ENCODE measurements at regions not wholly inside any gene's neighbourhood (a gene's known extent, or its start where the extent isn't known, plus 50 kb on each side); places are given as distances from the start of the nearest gene placed in this dataset.

DNA sequence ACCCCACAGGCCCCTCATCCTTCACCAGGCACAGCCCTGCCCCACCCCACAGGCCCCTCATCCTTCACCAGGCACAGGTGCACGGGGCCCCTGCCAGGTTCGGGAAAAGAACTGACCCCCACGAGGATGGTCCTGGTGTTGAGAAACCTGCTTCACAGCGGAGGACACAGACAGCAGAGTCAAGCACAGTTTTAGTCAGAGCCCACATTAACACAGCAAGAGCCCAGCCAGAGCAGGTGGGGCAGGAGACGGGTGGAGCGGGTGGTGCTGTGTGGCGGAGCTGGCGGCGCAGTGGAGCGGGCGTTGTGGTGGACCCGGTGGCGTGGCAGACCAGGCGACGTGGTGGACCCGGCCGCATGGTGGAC is 1085.5 kb downstream of the BRD1 start:
- Histone ChIP-seq H3F3A (ENCODE audit: insufficient read depth) (no peaks in the 10 kb centered on the region), H3K27me3 (ENCODE audit: low read length) (no peaks in the 10 kb centered on the region), H3K9me3 (ENCODE audit: insufficient read depth, low read length) (no peaks in the 10 kb centered on the region), H3K9me2 (replicated peaks; ENCODE audit: insufficient read depth, low read length) (no peaks in the 10 kb centered on the region), H3K4me3 (ENCODE audit: insufficient read depth, low read length, poor library complexity, severe bottlenecking) (no peak overlapping the region), H3K9ac (ENCODE audit: low read length) (no peak overlapping the region), H4K20me1 (ENCODE audit: low read depth, low read length) (no peaks in the 10 kb centered on the region), H3K27ac (ENCODE audit: low read depth, low read length) (no peak overlapping the region), H3K36me3 (ENCODE audit: low read length) (no peaks in the 10 kb centered on the region), H3K4me2 (ENCODE audit: low read depth, low read length, poor library complexity, severe bottlenecking) (no peak overlapping the region), H2AFZ (ENCODE audit: low read depth, low read length, severe bottlenecking) (no peak overlapping the region), H3K79me2 (ENCODE audit: insufficient read depth, low read length) (no peaks in the 10 kb centered on the region)
- TF ChIP-seq EZH2phosphoT487 (conservative IDR thresholded peaks at IDR 0.05; ENCODE audit: low read length): no peak
- TF ChIP-seq, protein P1, sequence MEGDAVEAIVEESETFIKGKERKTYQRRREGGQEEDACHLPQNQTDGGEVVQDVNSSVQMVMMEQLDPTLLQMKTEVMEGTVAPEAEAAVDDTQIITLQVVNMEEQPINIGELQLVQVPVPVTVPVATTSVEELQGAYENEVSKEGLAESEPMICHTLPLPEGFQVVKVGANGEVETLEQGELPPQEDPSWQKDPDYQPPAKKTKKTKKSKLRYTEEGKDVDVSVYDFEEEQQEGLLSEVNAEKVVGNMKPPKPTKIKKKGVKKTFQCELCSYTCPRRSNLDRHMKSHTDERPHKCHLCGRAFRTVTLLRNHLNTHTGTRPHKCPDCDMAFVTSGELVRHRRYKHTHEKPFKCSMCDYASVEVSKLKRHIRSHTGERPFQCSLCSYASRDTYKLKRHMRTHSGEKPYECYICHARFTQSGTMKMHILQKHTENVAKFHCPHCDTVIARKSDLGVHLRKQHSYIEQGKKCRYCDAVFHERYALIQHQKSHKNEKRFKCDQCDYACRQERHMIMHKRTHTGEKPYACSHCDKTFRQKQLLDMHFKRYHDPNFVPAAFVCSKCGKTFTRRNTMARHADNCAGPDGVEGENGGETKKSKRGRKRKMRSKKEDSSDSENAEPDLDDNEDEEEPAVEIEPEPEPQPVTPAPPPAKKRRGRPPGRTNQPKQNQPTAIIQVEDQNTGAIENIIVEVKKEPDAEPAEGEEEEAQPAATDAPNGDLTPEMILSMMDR (IDR thresholded peaks at IDR 0.05; ENCODE audit: insufficient read depth, low read length, poor library complexity, severe bottlenecking): no peak

DNA sequence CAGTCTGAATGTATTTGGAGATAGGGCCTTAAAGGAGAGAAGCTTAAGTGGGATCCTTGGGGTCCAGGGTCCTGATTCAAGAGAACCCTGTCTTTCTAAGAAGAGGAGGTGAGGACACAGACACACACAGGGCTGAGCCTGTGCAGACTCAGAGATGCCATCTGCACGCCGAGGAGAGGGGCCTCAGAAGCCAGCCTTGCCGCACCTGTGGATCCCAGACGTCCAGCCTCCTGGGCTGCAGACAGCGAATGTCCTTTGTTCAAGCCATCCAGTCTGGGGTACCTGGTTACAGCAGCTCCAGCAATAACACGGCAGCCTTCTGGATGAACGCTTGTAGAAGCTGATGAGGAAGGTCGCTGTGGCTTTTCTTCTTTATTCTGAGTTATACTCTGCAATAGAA is 1086.1 kb downstream of the BRD1 start:
- H3K36me3 ChIP-seq (ENCODE audit: low read length): no peaks in the 10 kb centered on the region
- H3K27ac ChIP-seq (ENCODE audit: low read depth, low read length): no peak overlapping the region
- TF ChIP-seq, protein P1 (IDR thresholded peaks at IDR 0.05; ENCODE audit: insufficient read depth, low read length, poor library complexity, severe bottlenecking): no peak
- no peak for TF ChIP-seq EZH2phosphoT487 (conservative IDR thresholded peaks at IDR 0.05; ENCODE audit: low read length)
- H3F3A ChIP-seq (ENCODE audit: insufficient read depth): no peaks in the 10 kb centered on the region
- H3K9me3 ChIP-seq (ENCODE audit: insufficient read depth, low read length): no peaks in the 10 kb centered on the region
- H4K20me1 ChIP-seq (ENCODE audit: low read depth, low read length): no peaks in the 10 kb centered on the region
- no peak overlapping the region for H3K4me3 ChIP-seq (ENCODE audit: insufficient read depth, low read length, poor library complexity, severe bottlenecking)
- no peaks in the 10 kb centered on the region for H3K27me3 ChIP-seq (ENCODE audit: low read length)
- no peak overlapping the region for H3K4me2 ChIP-seq (ENCODE audit: low read depth, low read length, poor library complexity, severe bottlenecking)
- H3K9ac ChIP-seq (ENCODE audit: low read length): no peak overlapping the region
- no peaks in the 10 kb centered on the region for H3K79me2 ChIP-seq (ENCODE audit: insufficient read depth, low read length)
- H2AFZ ChIP-seq (ENCODE audit: low read depth, low read length, severe bottlenecking): no peak overlapping the region
- H3K9me2 ChIP-seq (replicated peaks; ENCODE audit: insufficient read depth, low read length): no peaks in the 10 kb centered on the region

DNA sequence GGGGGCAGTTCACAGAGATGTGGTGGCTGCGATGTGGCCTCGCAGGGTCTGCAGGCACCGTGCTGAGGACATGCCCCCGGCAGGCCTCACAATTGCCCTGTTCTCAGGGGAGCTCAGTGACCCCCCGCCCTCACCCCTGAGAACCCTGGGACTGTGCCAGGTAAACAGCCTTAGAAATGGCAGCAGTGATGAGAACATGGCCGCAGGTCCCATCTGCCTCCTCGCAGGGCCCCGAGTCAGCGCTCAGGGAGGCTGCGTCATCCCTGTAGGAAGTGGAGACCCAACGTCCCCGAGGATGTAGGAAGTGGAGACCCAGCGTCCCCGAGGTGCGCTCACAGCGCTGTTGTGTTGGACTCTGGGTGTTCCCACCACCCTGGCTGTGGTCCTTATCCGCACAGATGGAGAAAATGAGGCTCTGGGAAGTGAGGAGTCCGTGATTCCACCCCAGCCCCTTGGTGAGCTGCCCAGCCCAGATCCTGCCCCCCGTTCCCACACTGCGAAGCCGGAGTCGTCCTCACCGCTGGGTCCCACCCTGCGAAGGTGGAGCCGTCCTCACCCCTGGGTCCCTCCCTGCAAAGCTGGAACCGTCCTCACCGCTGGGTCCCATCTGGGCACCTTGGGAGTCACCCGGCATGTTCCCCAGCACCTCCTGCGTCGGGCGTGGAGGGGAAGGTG is 1086.8 kb downstream of the BRD1 start:
- Histone ChIP-seq H3K36me3 (ENCODE audit: low read length) (no peaks in the 10 kb centered on the region), H3K4me3 (ENCODE audit: insufficient read depth, low read length, poor library complexity, severe bottlenecking) (no peak overlapping the region), H3K27me3 (ENCODE audit: low read length) (no peaks in the 10 kb centered on the region), H3K4me2 (ENCODE audit: low read depth, low read length, poor library complexity, severe bottlenecking) (no peak overlapping the region), H3K9me3 (ENCODE audit: insufficient read depth, low read length) (no peaks in the 10 kb centered on the region), H3K9ac (ENCODE audit: low read length) (no peak overlapping the region), H3K9me2 (replicated peaks; ENCODE audit: insufficient read depth, low read length) (no peaks in the 10 kb centered on the region), H4K20me1 (ENCODE audit: low read depth, low read length) (no peaks in the 10 kb centered on the region), H2AFZ (ENCODE audit: low read depth, low read length, severe bottlenecking) (no peak overlapping the region), H3K27ac (ENCODE audit: low read depth, low read length) (no peak overlapping the region), H3F3A (ENCODE audit: insufficient read depth) (no peaks in the 10 kb centered on the region), H3K79me2 (ENCODE audit: insufficient read depth, low read length) (no peaks in the 10 kb centered on the region)
- TF ChIP-seq, protein P1 (IDR thresholded peaks at IDR 0.05; ENCODE audit: insufficient read depth, low read length, poor library complexity, severe bottlenecking): no peak
- TF ChIP-seq EZH2phosphoT487 (conservative IDR thresholded peaks at IDR 0.05; ENCODE audit: low read length): no peak
